Liver (tissue), 3 donors: ENCODE measurements at regions not wholly inside any gene's neighbourhood (a gene's known extent, or its start where the extent isn't known, plus 50 kb on each side); places are given as distances from the start of the nearest gene placed in this dataset.

Experiments used
- ATF3 ChIP-seq: IDR thresholded peaks from 2 replicates; pipeline ENCODE4 v1.6.1; 2016; ENCODE audit warnings: antibody characterized with exemption
- FOXA1 ChIP-seq: IDR thresholded peaks from 2 replicates; pipeline ENCODE4 v1.6.1; 2016; ENCODE audit warnings: antibody characterized with exemption
- GABPA ChIP-seq, 2 donors: IDR thresholded peaks in 1 of 2; conservative IDR thresholded peaks in 1 of 2; 2 replicates each; pipeline ENCODE4 v1.6.1; 2016; ENCODE audit warnings: antibody characterized with exemption in 2 of 2, mild to moderate bottlenecking in 1 of 2, moderate library complexity in 1 of 2
- MAX ChIP-seq: IDR thresholded peaks from 2 replicates; pipeline ENCODE4 v1.6.1; 2016; ENCODE audit warnings: antibody characterized with exemption
- NR2F2 ChIP-seq: IDR thresholded peaks from 2 replicates; pipeline ENCODE4 v1.6.1; 2016; ENCODE audit warnings: antibody characterized with exemption
- RAD21 ChIP-seq, 2 donors: IDR thresholded peaks; 2 replicates each; pipeline ENCODE4 v1.6.1; 2016; ENCODE audit warnings: antibody characterized with exemption in 2 of 2, mild to moderate bottlenecking in 2 of 2
- TAF1 ChIP-seq: conservative IDR thresholded peaks from 2 replicates; pipeline ENCODE4 v1.6.1; 2016; ENCODE audit warnings: antibody characterized with exemption, mild to moderate bottlenecking
- YY1 ChIP-seq: IDR thresholded peaks from 2 replicates; pipeline ENCODE4 v1.6.1; 2016; ENCODE audit warnings: antibody characterized with exemption, mild to moderate bottlenecking
- ZBTB33 ChIP-seq: IDR thresholded peaks from 2 replicates; pipeline ENCODE4 v1.6.1; 2016; ENCODE audit warnings: antibody characterized with exemption
- TF ChIP-seq, protein P1 (sequence below): fragments of 150-350 bp; IDR thresholded peaks from 2 replicates; pipeline ENCODE4 v1.5.1; 2017; ENCODE audit warnings: improper control_type of control experiment, low read depth, low read length; ENCODE audit not compliant: missing input control
- TF ChIP-seq, protein P2 (sequence below): IDR thresholded peaks from 2 replicates; pipeline ENCODE4 v1.6.1; 2016; ENCODE audit warnings: antibody characterized with exemption, mild to moderate bottlenecking
- donor health status: healthy.
- donor health status: healthy.

- TF ChIP-seq RAD21 (IDR thresholded peaks at IDR 0.05): no peak
- TF ChIP-seq YY1: no peak
- TF ChIP-seq, protein P1, sequence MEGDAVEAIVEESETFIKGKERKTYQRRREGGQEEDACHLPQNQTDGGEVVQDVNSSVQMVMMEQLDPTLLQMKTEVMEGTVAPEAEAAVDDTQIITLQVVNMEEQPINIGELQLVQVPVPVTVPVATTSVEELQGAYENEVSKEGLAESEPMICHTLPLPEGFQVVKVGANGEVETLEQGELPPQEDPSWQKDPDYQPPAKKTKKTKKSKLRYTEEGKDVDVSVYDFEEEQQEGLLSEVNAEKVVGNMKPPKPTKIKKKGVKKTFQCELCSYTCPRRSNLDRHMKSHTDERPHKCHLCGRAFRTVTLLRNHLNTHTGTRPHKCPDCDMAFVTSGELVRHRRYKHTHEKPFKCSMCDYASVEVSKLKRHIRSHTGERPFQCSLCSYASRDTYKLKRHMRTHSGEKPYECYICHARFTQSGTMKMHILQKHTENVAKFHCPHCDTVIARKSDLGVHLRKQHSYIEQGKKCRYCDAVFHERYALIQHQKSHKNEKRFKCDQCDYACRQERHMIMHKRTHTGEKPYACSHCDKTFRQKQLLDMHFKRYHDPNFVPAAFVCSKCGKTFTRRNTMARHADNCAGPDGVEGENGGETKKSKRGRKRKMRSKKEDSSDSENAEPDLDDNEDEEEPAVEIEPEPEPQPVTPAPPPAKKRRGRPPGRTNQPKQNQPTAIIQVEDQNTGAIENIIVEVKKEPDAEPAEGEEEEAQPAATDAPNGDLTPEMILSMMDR: no peak
- TF ChIP-seq ATF3: no peak
- no peak for TF ChIP-seq FOXA1
- TF ChIP-seq, protein P2, sequence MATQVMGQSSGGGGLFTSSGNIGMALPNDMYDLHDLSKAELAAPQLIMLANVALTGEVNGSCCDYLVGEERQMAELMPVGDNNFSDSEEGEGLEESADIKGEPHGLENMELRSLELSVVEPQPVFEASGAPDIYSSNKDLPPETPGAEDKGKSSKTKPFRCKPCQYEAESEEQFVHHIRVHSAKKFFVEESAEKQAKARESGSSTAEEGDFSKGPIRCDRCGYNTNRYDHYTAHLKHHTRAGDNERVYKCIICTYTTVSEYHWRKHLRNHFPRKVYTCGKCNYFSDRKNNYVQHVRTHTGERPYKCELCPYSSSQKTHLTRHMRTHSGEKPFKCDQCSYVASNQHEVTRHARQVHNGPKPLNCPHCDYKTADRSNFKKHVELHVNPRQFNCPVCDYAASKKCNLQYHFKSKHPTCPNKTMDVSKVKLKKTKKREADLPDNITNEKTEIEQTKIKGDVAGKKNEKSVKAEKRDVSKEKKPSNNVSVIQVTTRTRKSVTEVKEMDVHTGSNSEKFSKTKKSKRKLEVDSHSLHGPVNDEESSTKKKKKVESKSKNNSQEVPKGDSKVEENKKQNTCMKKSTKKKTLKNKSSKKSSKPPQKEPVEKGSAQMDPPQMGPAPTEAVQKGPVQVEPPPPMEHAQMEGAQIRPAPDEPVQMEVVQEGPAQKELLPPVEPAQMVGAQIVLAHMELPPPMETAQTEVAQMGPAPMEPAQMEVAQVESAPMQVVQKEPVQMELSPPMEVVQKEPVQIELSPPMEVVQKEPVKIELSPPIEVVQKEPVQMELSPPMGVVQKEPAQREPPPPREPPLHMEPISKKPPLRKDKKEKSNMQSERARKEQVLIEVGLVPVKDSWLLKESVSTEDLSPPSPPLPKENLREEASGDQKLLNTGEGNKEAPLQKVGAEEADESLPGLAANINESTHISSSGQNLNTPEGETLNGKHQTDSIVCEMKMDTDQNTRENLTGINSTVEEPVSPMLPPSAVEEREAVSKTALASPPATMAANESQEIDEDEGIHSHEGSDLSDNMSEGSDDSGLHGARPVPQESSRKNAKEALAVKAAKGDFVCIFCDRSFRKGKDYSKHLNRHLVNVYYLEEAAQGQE: no peak
- no peak for TF ChIP-seq MAX
- TF ChIP-seq TAF1: no peak
- TF ChIP-seq NR2F2: no peak
- TF ChIP-seq ZBTB33: no peak
- TF ChIP-seq GABPA (IDR thresholded peaks at IDR 0.05 in 1 of 2, conservative IDR thresholded peaks at IDR 0.05 in 1 of 2): no peak
Observed at GRCh38 chr10:52940921-52941320, 168.3 kb upstream of the MBL2 start.
